ENCODE measurements at regions not wholly inside any gene's neighbourhood (a gene's known extent, or its start where the extent isn't known, plus 50 kb on each side); places are given as distances from the start of the nearest gene placed in this dataset.

GRCh38 chr2:163456953-163457743, 278.7 kb downstream of the FIGN start:
- no peak for DNase-seq

DNA sequence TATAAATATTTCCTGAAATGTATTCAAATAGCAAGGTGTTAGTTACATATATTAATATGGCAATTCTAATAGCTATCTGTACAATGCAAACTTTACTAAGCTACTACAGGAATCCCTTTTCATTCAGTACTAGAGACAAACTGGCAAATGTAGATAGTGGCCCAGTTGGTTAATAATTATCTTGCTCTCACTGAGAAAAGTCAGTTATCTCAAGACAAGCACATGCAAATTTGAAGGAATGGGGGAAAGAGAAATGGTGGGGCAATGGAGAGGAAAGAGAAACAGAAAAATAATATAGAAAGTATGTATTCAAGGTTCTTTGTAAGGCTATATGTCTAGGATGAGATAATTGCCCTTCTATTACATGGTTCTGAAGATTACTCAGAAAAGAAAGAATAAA, 280.0 kb downstream of the FIGN start:
- DNase-seq: no peak

DNA sequence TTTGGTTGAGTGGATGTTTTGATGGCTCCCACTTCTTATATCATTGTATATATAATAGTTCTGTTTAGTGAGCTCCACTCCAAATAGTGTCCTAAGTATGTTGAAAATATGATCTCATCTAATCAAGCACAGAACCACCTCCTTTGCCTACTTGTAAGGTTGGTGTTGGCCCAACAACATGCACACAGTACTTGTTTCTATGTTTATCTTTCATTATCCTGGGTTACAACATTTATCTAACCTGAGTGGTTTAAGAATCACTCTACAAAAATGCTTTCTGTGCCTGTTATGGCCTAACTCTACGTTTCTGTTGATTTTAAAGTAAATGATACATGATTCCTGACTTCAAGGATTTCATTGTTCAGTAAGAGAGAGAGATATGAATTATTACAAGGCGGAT, 281.9 kb downstream of the FIGN start:
- DNase-seq: no peak

- DNase-seq: no peak
These were observed 294.2 kb downstream of the FIGN start for GRCh38 chr2:163441603-163442002.

DNA sequence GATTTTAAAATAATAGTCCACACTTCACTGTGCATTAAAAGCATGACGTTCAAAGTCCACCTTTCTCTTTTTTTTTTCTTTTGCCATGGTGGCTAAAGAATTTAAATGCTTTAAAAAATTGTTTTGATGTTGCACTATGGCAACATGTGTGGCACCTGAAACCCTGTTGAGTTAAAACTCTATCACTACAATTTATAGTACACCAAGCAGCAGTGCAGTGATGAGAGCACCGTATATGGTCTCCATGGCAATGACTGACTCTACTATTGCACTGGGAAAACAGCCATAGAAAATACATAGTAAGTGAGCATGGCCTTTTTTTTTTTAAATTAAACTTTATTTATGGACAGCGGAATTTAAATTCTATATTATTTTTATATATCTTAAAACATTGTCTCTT, 298.8 kb downstream of the FIGN start:
- no peak for DNase-seq

GRCh38 chr2:163428187-163428586, 307.6 kb downstream of the FIGN start:
- DNase-seq: no peak

DNA sequence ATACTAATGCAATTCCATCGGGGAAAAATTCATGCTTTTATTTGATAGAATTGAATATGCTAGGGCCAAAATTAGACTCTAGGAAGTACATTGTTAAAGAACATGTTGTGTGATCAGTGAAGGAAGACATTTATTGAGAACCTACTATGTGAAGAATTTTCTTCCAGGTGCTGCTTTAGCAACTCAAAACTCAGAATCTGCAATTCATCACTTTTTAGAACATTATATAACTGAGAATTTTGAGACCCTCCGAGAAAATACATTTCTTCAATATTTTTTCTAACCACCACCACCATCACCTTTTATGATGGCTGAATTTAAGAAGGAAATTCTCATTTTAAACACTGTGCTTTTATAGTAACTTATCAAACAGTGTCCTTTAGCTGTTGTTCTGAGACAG, 315.2 kb downstream of the FIGN start:
- no peak for DNase-seq

- DNase-seq: no peak
These were observed 316.6 kb downstream of the FIGN start for GRCh38 chr2:163419000-163419830.

- DNase-seq: no peak
These were observed 318.0 kb downstream of the FIGN start for GRCh38 chr2:163417596-163418337.

DNA sequence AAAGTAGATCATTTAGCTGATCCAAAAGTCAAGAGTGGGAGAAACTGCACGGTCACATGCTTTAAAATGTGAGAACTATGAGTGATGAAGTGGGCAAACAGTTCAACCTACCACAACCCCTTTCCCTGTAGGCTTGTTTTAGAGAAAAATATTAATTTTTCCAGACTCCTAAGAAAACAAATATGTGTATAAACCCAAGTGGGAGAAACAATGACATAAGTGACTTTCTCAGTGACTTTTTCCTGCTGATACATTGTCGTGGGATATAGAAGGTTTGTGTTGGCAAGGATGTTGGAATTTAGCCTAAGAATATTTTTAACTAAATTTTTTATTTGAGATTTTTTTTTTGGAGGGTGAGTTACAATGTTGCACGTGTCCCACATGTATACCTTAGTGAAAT, 321.7 kb downstream of the FIGN start:
- no peak for DNase-seq

DNA sequence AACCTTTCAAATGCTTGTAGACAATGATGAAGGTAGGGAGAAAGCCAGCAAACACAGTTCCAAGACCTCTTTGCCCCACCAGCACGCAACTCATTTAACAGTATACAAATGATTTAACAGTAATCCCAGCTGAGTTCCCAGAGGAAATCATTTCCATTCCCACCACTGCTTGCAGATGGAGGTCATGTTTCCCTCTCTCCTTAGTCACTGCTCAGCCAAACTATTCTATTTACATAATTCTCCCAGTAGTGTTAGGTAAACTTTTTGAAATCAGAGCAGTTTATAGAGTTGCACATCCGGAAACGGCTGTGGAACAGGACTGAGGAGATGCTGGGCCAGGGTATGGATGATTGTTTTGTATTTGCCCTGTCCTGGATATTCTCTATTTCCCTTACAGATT, 328.5 kb downstream of the FIGN start:
- no peak for DNase-seq

DNA sequence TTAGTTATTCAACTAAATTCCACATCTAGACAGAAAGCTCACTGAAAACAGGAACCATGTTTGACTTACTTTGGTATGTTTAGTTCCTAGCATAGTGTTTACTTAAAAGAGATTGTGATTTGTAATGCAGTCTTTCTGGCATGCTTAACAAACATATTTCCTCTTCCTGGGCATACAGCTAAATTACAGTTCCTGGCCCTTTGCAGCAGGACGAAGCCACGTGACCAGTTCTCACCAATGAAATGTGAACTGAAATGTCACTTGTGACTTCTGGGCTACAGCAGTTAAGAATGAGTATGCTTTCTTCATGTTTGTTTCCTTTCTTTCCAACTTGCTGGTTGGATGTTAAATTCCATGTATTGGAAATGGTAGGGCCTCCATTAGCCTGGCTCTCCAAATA, 330.5 kb downstream of the FIGN start:
- DNase-seq: no peak

DNA sequence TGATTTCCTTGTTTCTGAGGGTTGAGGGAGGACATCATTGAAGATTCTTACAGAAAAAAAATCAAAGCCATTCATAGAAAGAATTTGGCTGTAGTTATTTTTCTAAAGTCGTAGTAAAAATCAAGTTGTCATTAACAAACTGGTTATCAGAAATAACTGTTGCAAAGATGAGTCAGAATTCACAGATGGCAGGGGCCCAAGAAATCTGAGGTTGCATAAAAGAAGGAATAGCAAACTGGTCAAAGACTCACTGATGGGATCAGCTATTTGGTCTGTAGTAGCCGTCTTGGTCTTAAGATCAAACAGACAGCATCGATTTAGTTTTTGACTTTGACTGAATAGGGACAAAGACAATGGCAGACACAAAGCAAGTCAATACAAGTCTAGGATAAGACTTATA, 334.3 kb downstream of the FIGN start:
- DNase-seq: no peak

DNA sequence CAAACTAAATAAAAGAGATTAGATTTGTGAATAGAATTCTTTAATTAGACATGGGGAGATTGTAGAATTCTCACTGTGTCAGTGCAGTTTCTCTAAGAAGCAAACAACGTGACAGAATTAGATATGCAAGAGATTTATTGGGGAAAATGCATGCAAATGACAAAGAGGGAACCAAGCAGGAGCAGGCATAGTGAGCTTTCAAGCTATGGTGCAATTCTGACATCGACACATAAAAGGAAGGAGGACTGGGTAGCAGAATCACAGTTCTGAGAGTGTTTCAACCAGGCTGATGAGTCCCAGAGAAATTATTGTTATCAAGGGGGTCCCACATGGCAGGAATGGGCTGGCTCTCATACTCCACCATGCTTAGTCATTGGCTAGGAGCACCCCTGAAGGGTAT, 338.4 kb downstream of the FIGN start:
- DNase-seq: no peak

- no peak for DNase-seq
These were observed 340.2 kb downstream of the FIGN start for GRCh38 chr2:163395602-163396001.

GRCh38 chr2:163389838-163390237, 346.0 kb downstream of the FIGN start:
- DNase-seq: no peak

DNA sequence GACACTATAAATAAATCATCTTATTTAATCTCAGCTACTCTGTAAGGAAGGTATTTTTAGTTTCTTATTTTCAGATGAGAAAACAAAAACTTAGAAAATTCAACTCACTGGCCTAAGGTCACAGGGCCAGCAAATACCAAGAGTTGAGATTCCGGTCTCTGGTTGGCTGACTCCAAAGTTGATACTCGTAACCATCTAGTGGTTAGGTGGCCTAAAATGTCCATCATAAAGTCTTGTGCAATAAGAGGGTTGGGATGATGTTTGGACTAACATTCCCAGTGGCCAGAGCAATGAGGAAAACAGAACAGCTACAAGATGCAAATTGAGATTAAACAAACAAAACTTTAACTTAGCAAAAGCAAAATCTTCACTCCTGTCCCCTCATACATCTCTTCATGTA, 360.3 kb downstream of the FIGN start:
- no peak for DNase-seq

DNA sequence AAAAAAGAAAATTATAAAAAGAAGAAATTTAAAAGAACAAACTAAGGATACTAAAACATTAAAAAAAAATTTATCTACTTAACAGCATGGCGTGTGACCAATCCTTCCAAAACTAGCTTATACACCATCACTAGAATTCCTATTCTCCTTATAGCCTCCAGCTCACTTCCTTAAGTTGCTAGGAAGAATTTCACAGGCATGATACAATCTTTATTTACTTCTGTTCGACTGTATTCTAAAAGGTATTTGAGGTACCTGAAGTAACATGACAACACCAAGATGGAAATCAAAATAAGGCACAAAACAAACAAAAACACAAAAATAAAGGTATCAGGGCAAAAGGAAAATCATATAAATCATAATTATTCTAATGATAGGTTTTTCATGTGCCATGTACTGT, 360.7 kb downstream of the FIGN start:
- no peak for DNase-seq

- DNase-seq: no peak
These were observed 361.5 kb downstream of the FIGN start for GRCh38 chr2:163374282-163374681.

GRCh38 chr2:163373496-163373895, 362.3 kb downstream of the FIGN start:
- DNase-seq: no peak

DNA sequence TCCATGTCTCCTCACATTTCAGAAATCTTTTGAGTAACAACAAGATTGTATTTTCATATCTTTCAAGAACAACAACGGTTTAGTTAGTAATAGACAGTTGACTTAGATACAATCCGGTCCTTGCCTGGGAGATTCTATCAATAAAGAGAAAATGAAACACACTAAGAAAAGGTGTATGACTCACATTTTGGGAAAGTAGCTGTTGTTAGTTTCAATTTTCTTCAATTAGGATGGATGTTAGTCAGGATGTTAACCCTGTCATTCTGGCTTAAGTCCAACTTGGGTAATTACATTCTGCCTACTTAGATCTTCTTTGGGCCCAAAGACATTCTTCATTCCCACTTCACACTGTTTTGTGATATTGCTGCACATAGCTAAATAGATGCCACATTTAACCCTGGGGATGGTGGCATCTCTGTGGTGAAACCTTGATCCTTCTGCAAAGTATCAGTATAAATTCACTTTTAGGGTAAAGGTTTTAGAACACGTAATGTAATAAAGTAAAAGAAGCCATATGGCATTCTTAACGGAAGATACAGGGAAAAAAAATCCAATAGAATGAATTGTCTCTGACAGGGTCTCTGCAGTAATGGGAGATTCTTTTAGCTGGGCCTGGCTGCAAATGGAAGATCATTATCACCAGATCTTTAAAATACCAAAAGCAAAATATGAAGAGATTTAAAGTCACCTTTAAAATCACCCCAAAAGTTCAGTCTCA, 365.5 kb downstream of the FIGN start:
- no peak for DNase-seq

GRCh38 chr2:163369111-163369510, 366.7 kb downstream of the FIGN start:
- DNase-seq: no peak

- no peak for DNase-seq
These were observed 367.2 kb downstream of the FIGN start for GRCh38 chr2:163368655-163369054.
